Lung (tissue), 11 donors: ENCODE measurements at regions not wholly inside any gene's neighbourhood (a gene's known extent, or its start where the extent isn't known, plus 50 kb on each side); places are given as distances from the start of the nearest gene placed in this dataset.
"Not testable (repeated sequence)": the region's sequence is repeated elsewhere in the genome, so short reads cannot be mapped to it uniquely, and the experiment has no call there.

Experiments
- ATAC-seq: fragments of 200-7000 bp; cut with Tn5 transposase; one replicate; pipeline ENCODE4 v1.9.1; 2020; ENCODE audit warnings: moderate number of reproducible peaks; ENCODE audit not compliant: insufficient read depth, low FRiP score
- DNase-seq, 3 donors: peaks; one replicate each; pipeline ENCODE4 v3.0.0-alpha.2; 2013 to 2017
- H3K27ac ChIP-seq, 2 donors: one replicate each; pipeline ENCODE4 v1.5.1; 2013; ENCODE audit warnings: mild to moderate bottlenecking in 2 of 2, moderate library complexity in 2 of 2, control low read depth in 1 of 2, inconsistent platforms in 1 of 2, low read depth in 1 of 2, low read length in 1 of 2
- H3K27me3 ChIP-seq, 3 donors: one replicate each; pipeline ENCODE4 v1.5.1; 2013; ENCODE audit warnings: low read length in 2 of 3; ENCODE audit not compliant: control insufficient read depth in 3 of 3, insufficient read depth in 3 of 3
- H3K36me3 ChIP-seq, 4 donors: one replicate each; pipeline ENCODE4 v1.5.1; 2013; ENCODE audit warnings: low read length in 4 of 4, mild to moderate bottlenecking in 1 of 4, moderate library complexity in 1 of 4; ENCODE audit not compliant: control insufficient read depth in 4 of 4, insufficient read depth in 4 of 4
- H3K4me1 ChIP-seq, 5 donors: one replicate each; pipeline ENCODE4 v1.5.1; 2013; ENCODE audit warnings: low read length in 5 of 5, mild to moderate bottlenecking in 2 of 5, moderate library complexity in 1 of 5; ENCODE audit not compliant: control insufficient read depth in 5 of 5, insufficient read depth in 5 of 5
- H3K4me3 ChIP-seq: one replicate; pipeline ENCODE4 v1.5.1; 2013; ENCODE audit warnings: mild to moderate bottlenecking, control low read depth, moderate library complexity
- H3K9ac ChIP-seq, 2 donors: one replicate each; pipeline ENCODE4 v1.5.1; 2013; ENCODE audit warnings: low read length in 2 of 2, control low read depth in 1 of 2; ENCODE audit not compliant: insufficient read depth in 1 of 2
- H3K9me3 ChIP-seq, 4 donors: one replicate each; pipeline ENCODE4 v1.5.1; 2013; ENCODE audit warnings: low read length in 3 of 4, mild to moderate bottlenecking in 1 of 4, moderate library complexity in 1 of 4; ENCODE audit not compliant: control insufficient read depth in 4 of 4, insufficient read depth in 3 of 4
- WGBS, 2 donors: extraction: QIAGEN DNeasy Blood & Tissue Kit; methylation state at CpG; one replicate each; pipeline ENCODE4 v1.1.7; 2013; 5-methylcytosine and 5-hydroxymethylcytosine counted together
- TF ChIP-seq, protein P1 (sequence below): IDR thresholded peaks from 2 replicates; pipeline ENCODE4 v1.5.1; 2012; ENCODE audit warnings: mild to moderate bottlenecking; ENCODE audit errors: control extremely low read depth, extremely low read depth
- donor health status: control.
- donor health status: control.
- donor health status: Bipolar disorder and iron deficiency.
- donor health status: healthy.
- donor health status: DM: yes; HTN: yes; CAD: no.

DNA sequence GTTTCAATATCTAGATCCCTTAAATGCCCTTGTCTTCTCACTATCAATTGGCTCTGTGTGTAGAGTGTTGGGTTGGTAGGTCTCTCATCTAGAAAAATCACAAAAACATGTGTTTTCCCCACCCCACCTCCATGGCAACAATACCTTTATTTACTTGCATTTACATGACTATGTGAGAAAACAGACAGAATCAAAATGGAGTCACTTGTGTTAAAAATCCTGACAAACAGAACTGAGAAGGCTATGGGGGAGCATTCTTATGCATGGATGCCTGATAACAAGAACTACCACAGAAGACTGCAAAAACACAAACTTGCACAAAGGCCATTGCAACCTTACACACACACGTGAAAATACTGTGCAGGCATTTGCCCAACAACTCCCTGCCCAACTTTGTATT, 1352.9 kb upstream of the CDH9 start:
- no peaks in the 10 kb centered on the region for H3K27me3 ChIP-seq
- TF ChIP-seq, protein P1, sequence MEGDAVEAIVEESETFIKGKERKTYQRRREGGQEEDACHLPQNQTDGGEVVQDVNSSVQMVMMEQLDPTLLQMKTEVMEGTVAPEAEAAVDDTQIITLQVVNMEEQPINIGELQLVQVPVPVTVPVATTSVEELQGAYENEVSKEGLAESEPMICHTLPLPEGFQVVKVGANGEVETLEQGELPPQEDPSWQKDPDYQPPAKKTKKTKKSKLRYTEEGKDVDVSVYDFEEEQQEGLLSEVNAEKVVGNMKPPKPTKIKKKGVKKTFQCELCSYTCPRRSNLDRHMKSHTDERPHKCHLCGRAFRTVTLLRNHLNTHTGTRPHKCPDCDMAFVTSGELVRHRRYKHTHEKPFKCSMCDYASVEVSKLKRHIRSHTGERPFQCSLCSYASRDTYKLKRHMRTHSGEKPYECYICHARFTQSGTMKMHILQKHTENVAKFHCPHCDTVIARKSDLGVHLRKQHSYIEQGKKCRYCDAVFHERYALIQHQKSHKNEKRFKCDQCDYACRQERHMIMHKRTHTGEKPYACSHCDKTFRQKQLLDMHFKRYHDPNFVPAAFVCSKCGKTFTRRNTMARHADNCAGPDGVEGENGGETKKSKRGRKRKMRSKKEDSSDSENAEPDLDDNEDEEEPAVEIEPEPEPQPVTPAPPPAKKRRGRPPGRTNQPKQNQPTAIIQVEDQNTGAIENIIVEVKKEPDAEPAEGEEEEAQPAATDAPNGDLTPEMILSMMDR = no peak
- 74 to 80% methylated on average over 1 of the region's 1 CpG for WGBS, 2 donors
- DNase-seq (no peak), ATAC-seq (no peak)
- H3K27ac ChIP-seq = no peak overlapping the region
- no peaks in the 10 kb centered on the region for H3K9me3 ChIP-seq
- H3K4me1 ChIP-seq = no peaks in the 10 kb centered on the region
- no peaks in the 10 kb centered on the region for H3K36me3 ChIP-seq
- H3K9ac ChIP-seq = no peak overlapping the region
- no peak overlapping the region for H3K4me3 ChIP-seq

DNA sequence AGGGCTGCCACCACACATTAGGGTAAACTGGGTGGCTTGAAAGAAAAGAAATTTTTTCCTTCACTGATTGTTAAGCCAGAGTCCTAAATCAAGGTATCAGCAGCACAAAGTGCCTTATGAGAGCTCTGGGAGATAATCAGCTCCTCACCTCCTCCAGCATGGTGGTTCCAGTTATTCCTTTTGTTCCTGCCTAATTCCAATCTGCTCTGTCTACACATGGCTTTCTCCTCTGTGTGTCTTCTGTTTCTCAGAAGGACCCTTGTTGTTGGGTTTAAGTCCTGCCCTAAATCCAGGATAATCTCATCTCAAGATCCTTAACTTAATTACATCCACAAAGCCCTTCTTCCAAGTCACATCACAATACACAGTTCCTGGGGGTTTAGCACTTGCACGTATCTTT, 1352.0 kb upstream of the CDH9 start:
- ATAC-seq (no peak), DNase-seq (no peak)
- H3K4me1 ChIP-seq = no peaks in the 10 kb centered on the region
- H3K36me3 ChIP-seq = no peaks in the 10 kb centered on the region
- WGBS, 2 donors = 35 to 84% methylated on average over 1 of the region's 1 CpG
- no peaks in the 10 kb centered on the region for H3K27me3 ChIP-seq
- H3K9ac ChIP-seq = no peak overlapping the region
- no peaks in the 10 kb centered on the region for H3K9me3 ChIP-seq
- H3K27ac ChIP-seq = no peak overlapping the region
- no peak overlapping the region for H3K4me3 ChIP-seq
- TF ChIP-seq, protein P1 = no peak

DNA sequence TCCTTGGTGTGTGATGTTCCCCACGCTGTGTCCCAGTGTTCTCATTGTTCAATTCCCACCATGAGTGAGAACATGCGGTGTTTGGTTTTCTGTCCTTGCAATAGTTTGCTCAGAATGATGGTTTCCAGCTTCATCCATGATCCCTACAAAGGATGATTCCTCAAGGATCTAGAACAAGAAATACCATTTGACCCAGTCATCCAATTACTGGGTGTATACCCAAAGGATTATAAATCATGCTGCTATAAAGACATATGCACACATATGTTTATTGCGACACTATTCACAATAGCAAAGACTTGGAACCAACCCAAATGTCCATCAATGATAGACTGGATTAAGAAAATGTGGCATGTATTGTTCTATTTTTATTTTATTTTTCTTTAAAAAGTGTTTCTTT, 1351.3 kb upstream of the CDH9 start:
- not testable (repeated sequence) for ATAC-seq, H3K9ac ChIP-seq, H3K27ac ChIP-seq, H3K4me1 ChIP-seq, H3K4me3 ChIP-seq, H3K36me3 ChIP-seq, DNase-seq, H3K9me3 ChIP-seq, H3K27me3 ChIP-seq
- 87 to 92% methylated on average over 3 of the region's 3 CpGs for WGBS, 2 donors

DNA sequence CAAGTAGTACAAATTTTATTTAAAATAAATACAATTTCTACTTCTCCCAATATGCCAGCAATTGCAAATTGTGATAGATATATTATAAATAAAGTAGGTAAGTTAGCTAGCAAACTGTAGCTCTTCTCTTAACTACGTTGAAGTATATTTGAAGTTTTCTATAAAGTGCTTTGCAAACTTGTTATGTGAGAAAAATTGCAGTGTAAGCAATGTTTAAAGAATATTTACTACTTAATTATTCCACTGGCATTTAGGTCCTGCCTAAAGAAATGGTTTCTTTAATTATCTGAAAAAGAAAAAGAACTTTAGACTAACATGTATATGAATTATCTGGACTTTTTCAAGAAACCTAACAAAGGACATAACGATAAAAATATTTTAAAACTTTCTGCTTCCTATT, 1350.0 kb upstream of the CDH9 start:
- peak in 1 of 3 donors; percentile 1 for DNase-seq
- 63 to 80% methylated on average over 2 of the region's 2 CpGs for WGBS, 2 donors
- no peaks in the 10 kb centered on the region for H3K27me3 ChIP-seq

More for the DNA sequence above, 1350.0 kb upstream of the CDH9 start:
- no peak for ATAC-seq
- Histone ChIP-seq H3K9ac (no peak overlapping the region), H3K4me3 (no peak overlapping the region), H3K9me3 (no peaks in the 10 kb centered on the region), H3K27ac (no peak overlapping the region), H3K4me1 (no peaks in the 10 kb centered on the region), H3K36me3 (no peaks in the 10 kb centered on the region)
- TF ChIP-seq, protein P1 = no peak
